Choroid plexus epithelial cell (primary cell): ENCODE measurements at regions not wholly inside any gene's neighbourhood (a gene's known extent, or its start where the extent isn't known, plus 50 kb on each side); places are given as distances from the start of the nearest gene placed in this dataset.
A peak's percentile ranks its signal among the peaks of the same experiment; 100 is the strongest.
"Not testable (repeated sequence)": the region's sequence is repeated elsewhere in the genome, so short reads cannot be mapped to it uniquely, and the experiment has no call there.

Experiments used
- DNase-seq: peaks from one replicate; pipeline ENCODE4 v3.0.0-alpha.2; 2010; ENCODE audit warnings: low read depth
- H3K4me3 ChIP-seq: 2 replicates; pipeline ENCODE4 v1.5.1; 2011; ENCODE audit warnings: low read depth, mild to moderate bottlenecking, control low read depth, low read length, moderate library complexity
- CTCF ChIP-seq: conservative IDR thresholded peaks from 2 replicates; pipeline ENCODE4 v1.5.1; 2011; ENCODE audit warnings: low read depth, mild to moderate bottlenecking, control low read depth, inconsistent platforms, low read length, moderate library complexity

GRCh38 chr13:60265566-60265965 is 101.8 kb upstream of the DIAPH3 start:
- no peak overlapping the region for H3K4me3 ChIP-seq
- TF ChIP-seq CTCF = no peak
- DNase-seq = no peak

- peak; percentile 14 for DNase-seq
- H3K4me3 ChIP-seq = peak overlapping the region; percentile 61
- no peak for TF ChIP-seq CTCF
Measured at GRCh38 chr13:60267498-60268202, 103.9 kb upstream of the DIAPH3 start.

- peak overlapping the region; percentile 61 for H3K4me3 ChIP-seq
- TF ChIP-seq CTCF = no peak
- no peak for DNase-seq
Measured at GRCh38 chr13:60268203-60268555, 104.5 kb upstream of the DIAPH3 start.

GRCh38 chr13:60273971-60274527 is 110.3 kb upstream of the DIAPH3 start:
- no peak for DNase-seq
- TF ChIP-seq CTCF = no peak
- no peak overlapping the region for H3K4me3 ChIP-seq

- H3K4me3 ChIP-seq = no peak overlapping the region
- TF ChIP-seq CTCF = no peak
- DNase-seq = no peak
Measured at GRCh38 chr13:60274655-60275054, 110.9 kb upstream of the DIAPH3 start.

GRCh38 chr13:60275208-60275607 is 111.5 kb upstream of the DIAPH3 start:
- no peak overlapping the region for H3K4me3 ChIP-seq
- TF ChIP-seq CTCF = no peak
- DNase-seq = no peak

- H3K4me3 ChIP-seq, DNase-seq: not testable (repeated sequence)
Measured at GRCh38 chr13:60280524-60280923, 116.5 kb upstream of the TDRD3 start.
